D721Med (cell line): ENCODE measurements at regions not wholly inside any gene's neighbourhood (a gene's known extent, or its start where the extent isn't known, plus 50 kb on each side); places are given as distances from the start of the nearest gene placed in this dataset.
"Not testable (repeated sequence)": the region's sequence is repeated elsewhere in the genome, so short reads cannot be mapped to it uniquely, and the experiment has no call there.

Experiments
- DNase-seq: peaks from one replicate; pipeline ENCODE4 v3.0.0; 2011; ENCODE audit warnings: low spot score; ENCODE audit not compliant: insufficient read length
- FAIRE-seq: peaks from 2 replicates; lab custom pipeline; 2011; peaks lifted over from hg19 to GRCh38; lab: Jason Lieb, UNC
- TF ChIP-seq, protein P1 (sequence below): IDR thresholded peaks from 2 replicates; pipeline ENCODE4 v1.5.1; 2012; ENCODE audit warnings: mild to moderate bottlenecking, control low read depth; ENCODE audit not compliant: insufficient read depth; ENCODE audit errors: missing control alignments

DNA sequence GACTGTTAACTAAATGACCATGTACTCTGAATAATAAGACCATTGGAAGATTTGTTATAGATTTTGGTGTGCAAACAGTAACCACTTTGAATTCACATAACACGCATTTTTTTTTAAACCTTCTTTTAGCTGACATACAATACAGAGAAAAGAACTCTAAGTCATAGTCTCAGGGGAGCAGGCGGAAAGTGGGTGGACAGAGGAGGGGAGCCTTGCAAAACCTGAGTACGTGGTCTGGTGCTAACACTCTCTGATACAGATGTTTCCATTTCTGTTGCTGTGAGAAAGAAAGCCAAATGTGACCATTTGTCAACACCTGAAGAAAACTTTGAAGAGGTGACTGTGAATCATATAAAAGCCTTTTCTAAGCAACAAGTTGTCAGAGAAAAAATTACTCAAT, 151.8 kb upstream of the GCFC2 start:
- TF ChIP-seq, protein P1, sequence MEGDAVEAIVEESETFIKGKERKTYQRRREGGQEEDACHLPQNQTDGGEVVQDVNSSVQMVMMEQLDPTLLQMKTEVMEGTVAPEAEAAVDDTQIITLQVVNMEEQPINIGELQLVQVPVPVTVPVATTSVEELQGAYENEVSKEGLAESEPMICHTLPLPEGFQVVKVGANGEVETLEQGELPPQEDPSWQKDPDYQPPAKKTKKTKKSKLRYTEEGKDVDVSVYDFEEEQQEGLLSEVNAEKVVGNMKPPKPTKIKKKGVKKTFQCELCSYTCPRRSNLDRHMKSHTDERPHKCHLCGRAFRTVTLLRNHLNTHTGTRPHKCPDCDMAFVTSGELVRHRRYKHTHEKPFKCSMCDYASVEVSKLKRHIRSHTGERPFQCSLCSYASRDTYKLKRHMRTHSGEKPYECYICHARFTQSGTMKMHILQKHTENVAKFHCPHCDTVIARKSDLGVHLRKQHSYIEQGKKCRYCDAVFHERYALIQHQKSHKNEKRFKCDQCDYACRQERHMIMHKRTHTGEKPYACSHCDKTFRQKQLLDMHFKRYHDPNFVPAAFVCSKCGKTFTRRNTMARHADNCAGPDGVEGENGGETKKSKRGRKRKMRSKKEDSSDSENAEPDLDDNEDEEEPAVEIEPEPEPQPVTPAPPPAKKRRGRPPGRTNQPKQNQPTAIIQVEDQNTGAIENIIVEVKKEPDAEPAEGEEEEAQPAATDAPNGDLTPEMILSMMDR = no peak
- FAIRE-seq = no peak
- DNase-seq = no peak

DNA sequence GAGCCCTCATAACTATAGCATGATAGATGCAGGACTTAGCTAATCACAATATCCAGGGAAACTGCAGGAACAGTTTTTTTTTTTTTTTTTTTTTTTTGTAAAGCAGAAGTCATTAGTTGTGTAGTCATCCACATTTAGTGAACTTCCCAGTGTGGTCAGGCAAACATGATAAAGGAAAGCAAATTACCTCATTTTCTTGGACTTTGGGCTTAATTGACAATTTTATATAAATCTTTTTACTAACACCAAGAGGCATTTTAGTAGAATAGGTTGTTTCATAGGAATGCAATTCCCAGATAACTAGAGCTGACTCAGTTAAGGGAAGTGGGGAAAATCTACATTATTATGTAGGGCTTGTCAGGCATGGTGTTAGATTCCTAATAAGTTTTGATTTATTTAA, 142.7 kb upstream of the GCFC2 start:
- FAIRE-seq (no peak), DNase-seq (no peak)
- TF ChIP-seq, protein P1 = no peak

DNA sequence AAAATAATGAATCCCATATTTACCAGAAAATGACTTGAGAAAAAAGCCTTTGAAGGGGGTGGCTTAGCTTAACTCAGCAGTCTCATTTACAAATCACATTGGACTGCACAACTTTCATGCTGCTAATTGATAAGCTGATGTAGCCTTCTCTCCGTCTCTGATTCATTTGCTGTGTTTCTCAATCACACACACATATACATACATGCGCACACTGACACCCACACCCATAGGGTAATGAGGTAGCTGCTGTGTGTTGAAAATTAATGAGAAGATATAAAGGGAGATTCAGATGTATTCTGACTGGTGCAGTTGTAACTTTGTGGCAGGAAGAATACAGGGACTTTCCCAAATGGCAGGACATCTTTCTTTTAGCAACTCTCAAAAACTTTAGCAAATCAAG, 141.9 kb upstream of the GCFC2 start:
- TF ChIP-seq, protein P1 = no peak
- DNase-seq (no peak), FAIRE-seq (no peak)

- DNase-seq (no peak), FAIRE-seq (no peak)
- TF ChIP-seq, protein P1 = no peak
These were observed 136.0 kb upstream of the GCFC2 start for GRCh38 chr2:75846683-75847190.

DNA sequence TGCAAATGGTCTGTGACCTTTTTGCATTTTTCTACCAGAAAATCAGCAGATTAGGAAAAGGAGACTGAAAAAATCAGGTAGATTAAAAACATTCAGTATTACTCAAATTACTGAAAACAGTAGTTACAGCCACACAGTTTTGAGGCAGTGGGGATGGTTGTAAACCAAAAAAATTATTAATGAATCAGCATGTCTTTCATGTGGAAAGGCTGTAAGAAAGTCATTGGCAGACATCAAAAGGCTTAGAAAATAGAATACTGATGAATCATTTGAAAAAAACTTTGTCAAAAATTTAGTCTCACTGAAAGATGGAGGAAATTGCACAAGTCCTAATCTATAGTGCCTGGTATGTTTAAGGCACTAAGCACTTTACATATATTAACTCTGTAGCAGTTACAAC, 133.9 kb upstream of the GCFC2 start:
- TF ChIP-seq, protein P1 = no peak
- FAIRE-seq (no peak), DNase-seq (no peak)

GRCh38 chr2:75834588-75834987, 123.9 kb upstream of the GCFC2 start:
- DNase-seq, FAIRE-seq: not testable (repeated sequence)

- TF ChIP-seq, protein P1 = no peak
- no peak for DNase-seq
- FAIRE-seq = no peak
These were observed 122.7 kb upstream of the GCFC2 start for GRCh38 chr2:75833386-75833785.

GRCh38 chr2:75828826-75829225, 118.1 kb upstream of the GCFC2 start:
- no peak for DNase-seq
- FAIRE-seq = no peak
- TF ChIP-seq, protein P1 = no peak

DNA sequence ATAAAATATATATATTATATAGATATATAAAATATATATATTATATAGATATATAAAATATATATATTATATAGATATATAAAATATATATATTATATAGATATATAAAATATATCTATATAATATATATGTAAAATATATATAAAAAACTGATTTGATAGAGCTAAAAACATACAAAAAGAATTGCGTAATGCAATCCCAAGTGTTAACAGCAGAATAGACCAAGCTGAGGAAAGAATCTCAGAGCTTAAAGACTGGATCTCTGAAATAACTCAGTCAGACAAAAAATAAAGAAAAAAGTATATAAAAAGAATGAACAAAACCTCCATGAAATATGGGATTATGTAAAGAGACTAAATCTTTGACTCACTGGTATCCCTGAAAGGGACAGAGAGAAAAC, 112.8 kb upstream of the GCFC2 start:
- DNase-seq = not testable (repeated sequence)

More for the DNA sequence above, 112.8 kb upstream of the GCFC2 start:
- not testable (repeated sequence) for FAIRE-seq
